Ectodermal cell (in vitro differentiated cells): ENCODE measurements at regions not wholly inside any gene's neighbourhood (a gene's known extent, or its start where the extent isn't known, plus 50 kb on each side); places are given as distances from the start of the nearest gene placed in this dataset.

ENCODE experiments used
- H3K27ac ChIP-seq: 2 replicates; pipeline ENCODE4 v1.7.0; 2013; ENCODE audit warnings: mild to moderate bottlenecking, low read depth, low read length; ENCODE audit not compliant: insufficient read depth, poor library complexity, severe bottlenecking
- H3K27me3 ChIP-seq: 2 replicates; pipeline ENCODE4 v1.7.0; 2013; ENCODE audit warnings: mild to moderate bottlenecking, low read length; ENCODE audit not compliant: insufficient read depth, control insufficient read depth, poor library complexity, severe bottlenecking
- H3K36me3 ChIP-seq: one replicate; pipeline ENCODE4 v1.7.0; 2013; ENCODE audit warnings: low read length; ENCODE audit not compliant: control insufficient read depth, insufficient read depth
- H3K4me1 ChIP-seq: one replicate; pipeline ENCODE4 v1.7.0; 2013; ENCODE audit warnings: low read length; ENCODE audit not compliant: control insufficient read depth, insufficient read depth
- H3K4me3 ChIP-seq: 2 replicates; pipeline ENCODE4 v1.7.0; 2013; ENCODE audit warnings: low read depth, low read length, control low read depth; ENCODE audit not compliant: insufficient read depth
- H3K9me3 ChIP-seq: 2 replicates; pipeline ENCODE4 v1.7.0; 2013; ENCODE audit warnings: mild to moderate bottlenecking, low read length, moderate library complexity; ENCODE audit not compliant: control insufficient read depth
- WGBS, 2 experiments: methylation state at CpG; one replicate each; pipeline ENCODE4 v1.1.7; 2013; ENCODE audit warnings: missing lambda C conversion rate in 2 of 2; 5-methylcytosine and 5-hydroxymethylcytosine counted together

GRCh38 chr4:127194281-127194680 is 438.5 kb upstream of the INTU start:
- Histone ChIP-seq H3K9me3 (no peaks in the 10 kb centered on the region), H3K27ac (no peak overlapping the region), H3K27me3 (no peaks in the 10 kb centered on the region), H3K4me1 (peaks cover 3% of the 10 kb centered on the region), H3K4me3 (no peak overlapping the region), H3K36me3 (no peaks in the 10 kb centered on the region)
- 100% methylated on average over 1 of the region's 1 CpG for WGBS, 2 experiments

DNA sequence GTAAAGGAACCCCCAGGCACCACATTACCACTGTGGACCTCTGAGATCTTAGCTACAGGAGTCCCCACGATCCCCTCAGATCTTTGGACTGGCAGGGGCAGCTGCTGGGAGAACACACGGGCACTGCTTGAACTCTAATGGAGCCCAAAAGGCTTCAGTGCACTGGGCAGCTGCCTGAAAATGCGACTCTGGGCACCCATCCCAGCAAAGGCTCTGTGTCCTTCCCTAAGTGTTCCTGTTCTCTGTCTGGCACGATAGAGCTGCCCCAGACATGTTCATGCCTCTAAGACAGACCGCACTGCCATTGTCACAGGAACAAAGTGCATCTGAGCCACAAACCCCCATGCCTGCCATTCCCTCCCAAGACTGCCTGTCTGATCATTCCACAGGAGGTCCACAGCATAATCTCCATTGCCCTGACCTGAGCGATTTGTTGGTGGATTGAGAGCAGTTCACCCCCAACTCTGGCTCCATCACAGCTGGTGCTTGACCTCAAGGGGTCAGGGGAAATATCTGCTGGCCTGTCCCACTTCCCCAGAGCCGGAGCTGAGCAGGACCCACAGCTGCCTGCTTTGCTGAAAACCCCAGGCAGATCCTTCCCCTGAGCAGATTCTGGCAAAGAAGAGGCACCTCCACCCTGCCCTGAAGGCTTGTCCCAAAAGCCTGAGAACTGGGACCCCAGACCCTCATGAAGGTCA is 436.0 kb upstream of the INTU start:
- Histone ChIP-seq H3K27ac (no peak overlapping the region), H3K4me3 (no peak overlapping the region), H3K4me1 (peaks cover 3% of the 10 kb centered on the region), H3K9me3 (no peaks in the 10 kb centered on the region), H3K27me3 (no peaks in the 10 kb centered on the region), H3K36me3 (no peaks in the 10 kb centered on the region)
- WGBS, 2 experiments = 52% methylated on average over 7 of the region's 7 CpGs

GRCh38 chr4:127203562-127204200 is 429.1 kb upstream of the INTU start:
- no peaks in the 10 kb centered on the region for H3K4me1 ChIP-seq
- WGBS, 2 experiments = 66 to 88% methylated on average over 3 of the region's 3 CpGs
- no peak overlapping the region for H3K4me3 ChIP-seq
- no peaks in the 10 kb centered on the region for H3K9me3 ChIP-seq
- H3K27me3 ChIP-seq = no peaks in the 10 kb centered on the region
- H3K36me3 ChIP-seq = no peaks in the 10 kb centered on the region
- H3K27ac ChIP-seq = no peak overlapping the region

- Histone ChIP-seq H3K4me1 (no peaks in the 10 kb centered on the region), H3K9me3 (no peaks in the 10 kb centered on the region), H3K4me3 (no peak overlapping the region), H3K36me3 (no peaks in the 10 kb centered on the region), H3K27ac (no peak overlapping the region), H3K27me3 (no peaks in the 10 kb centered on the region)
- 61 to 67% methylated on average over 3 of the region's 3 CpGs for WGBS, 2 experiments
Observed at GRCh38 chr4:127204322-127204721, 428.4 kb upstream of the INTU start.

DNA sequence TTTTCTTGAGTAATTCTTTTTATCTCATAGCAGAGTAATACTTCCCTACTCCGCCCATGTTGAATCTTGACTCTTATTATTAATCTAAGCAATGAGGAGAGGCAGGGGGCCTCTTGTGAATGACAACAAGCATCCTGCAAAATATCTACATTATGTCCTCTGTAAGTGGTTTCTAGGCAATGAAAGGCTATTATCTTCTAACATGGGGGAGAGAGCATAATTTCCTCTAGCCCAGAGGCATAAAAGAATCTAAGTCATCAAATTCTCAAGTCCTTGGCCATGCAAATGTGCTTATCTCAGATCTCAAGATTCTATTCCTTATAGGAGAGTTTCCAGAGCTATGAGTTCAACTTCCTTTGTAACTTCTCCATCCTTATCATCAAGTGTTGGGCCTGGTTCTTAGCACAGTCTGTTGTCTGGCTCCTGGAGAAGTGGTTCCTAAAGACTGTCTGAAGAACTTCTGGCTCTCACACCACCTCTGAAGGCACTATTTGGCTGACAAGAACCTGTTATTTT is 423.1 kb upstream of the INTU start:
- Histone ChIP-seq H3K4me3 (no peak overlapping the region), H3K4me1 (no peaks in the 10 kb centered on the region), H3K27ac (no peak overlapping the region), H3K27me3 (no peaks in the 10 kb centered on the region), H3K36me3 (no peaks in the 10 kb centered on the region), H3K9me3 (no peaks in the 10 kb centered on the region)
- 82% methylated on average over 1 of the region's 1 CpG; no CpG with 5 or more reads in 1 of the 2 experiments for WGBS, 2 experiments

GRCh38 chr4:127210893-127211649 is 421.7 kb upstream of the INTU start:
- 76 to 95% methylated on average over 1 of the region's 2 CpGs for WGBS, 2 experiments
- no peak overlapping the region for H3K27ac ChIP-seq
- no peaks in the 10 kb centered on the region for H3K27me3 ChIP-seq

GRCh38 chr4:127211650-127212560 is 420.9 kb upstream of the INTU start:
- no peaks in the 10 kb centered on the region for H3K9me3 ChIP-seq
- H3K27ac ChIP-seq = no peak overlapping the region
- WGBS, 2 experiments = 90 to 92% methylated on average over 2 to 4 of the region's 4 CpGs
- no peak overlapping the region for H3K4me3 ChIP-seq
- no peaks in the 10 kb centered on the region for H3K4me1 ChIP-seq
- H3K27me3 ChIP-seq = no peaks in the 10 kb centered on the region
- H3K36me3 ChIP-seq = no peaks in the 10 kb centered on the region

More at GRCh38 chr4:127210893-127211649, 421.7 kb upstream of the INTU start:
- no peaks in the 10 kb centered on the region for H3K36me3 ChIP-seq
- H3K4me3 ChIP-seq = no peak overlapping the region
- H3K4me1 ChIP-seq = no peaks in the 10 kb centered on the region
- H3K9me3 ChIP-seq = no peaks in the 10 kb centered on the region

DNA sequence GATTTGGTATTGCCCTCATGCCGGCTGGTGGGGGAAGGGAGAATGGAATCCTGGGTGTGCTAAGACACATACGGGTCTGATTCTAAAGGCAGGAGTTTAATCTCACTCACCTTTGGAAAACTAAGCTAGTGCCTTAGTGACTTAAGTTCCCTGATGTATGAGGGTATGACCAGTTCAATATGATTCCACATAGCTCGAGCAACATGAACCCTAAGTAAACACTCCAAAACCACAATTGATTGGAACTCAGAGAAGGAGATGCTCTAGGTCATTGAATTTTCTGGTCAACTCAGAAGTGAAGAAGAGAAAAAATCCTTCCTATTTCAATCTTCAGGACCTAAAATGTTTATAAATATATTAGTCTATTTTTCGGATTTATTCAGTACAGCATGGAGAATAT is 420.1 kb upstream of the INTU start:
- Histone ChIP-seq H3K4me1 (no peaks in the 10 kb centered on the region), H3K9me3 (no peaks in the 10 kb centered on the region), H3K27ac (no peak overlapping the region), H3K27me3 (no peaks in the 10 kb centered on the region), H3K36me3 (no peaks in the 10 kb centered on the region), H3K4me3 (no peak overlapping the region)
- 81 to 96% methylated on average over 3 of the region's 4 CpGs for whole genome bisulfite sequencing, 2 experiments

GRCh38 chr4:127214016-127214415 is 418.7 kb upstream of the INTU start:
- H3K27me3 ChIP-seq = no peaks in the 10 kb centered on the region
- H3K4me3 ChIP-seq = no peak overlapping the region
- no peaks in the 10 kb centered on the region for H3K4me1 ChIP-seq
- H3K9me3 ChIP-seq = no peaks in the 10 kb centered on the region
- no peak overlapping the region for H3K27ac ChIP-seq
- no peaks in the 10 kb centered on the region for H3K36me3 ChIP-seq
- 97 to 98% methylated on average over 2 of the region's 2 CpGs for WGBS, 2 experiments
